ENCODE measurements at regions not wholly inside any gene's neighbourhood (a gene's known extent, or its start where the extent isn't known, plus 50 kb on each side); places are given as distances from the start of the nearest gene placed in this dataset.

DNA sequence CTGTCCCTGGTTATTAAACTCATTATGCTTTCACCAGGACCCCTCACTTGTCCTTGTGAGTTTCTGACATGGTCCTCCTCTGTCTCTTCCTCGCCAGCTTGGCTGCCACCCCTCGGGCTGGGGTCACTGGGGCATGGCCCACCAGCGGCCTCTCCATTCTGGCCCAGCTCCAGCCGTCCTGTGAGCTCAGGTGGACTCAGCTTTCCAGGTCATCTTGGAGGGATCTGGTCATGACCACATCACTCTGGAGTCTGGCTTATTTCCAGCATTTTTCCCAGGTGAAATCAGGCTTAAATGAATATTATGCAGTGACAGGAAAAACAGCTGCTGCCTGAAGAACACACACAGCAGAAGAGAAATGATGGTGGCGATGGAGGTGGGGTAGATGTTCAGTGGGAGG is 224.5 kb downstream of the ADAMTS15 start:
- TF ChIP-seq, protein P1, sequence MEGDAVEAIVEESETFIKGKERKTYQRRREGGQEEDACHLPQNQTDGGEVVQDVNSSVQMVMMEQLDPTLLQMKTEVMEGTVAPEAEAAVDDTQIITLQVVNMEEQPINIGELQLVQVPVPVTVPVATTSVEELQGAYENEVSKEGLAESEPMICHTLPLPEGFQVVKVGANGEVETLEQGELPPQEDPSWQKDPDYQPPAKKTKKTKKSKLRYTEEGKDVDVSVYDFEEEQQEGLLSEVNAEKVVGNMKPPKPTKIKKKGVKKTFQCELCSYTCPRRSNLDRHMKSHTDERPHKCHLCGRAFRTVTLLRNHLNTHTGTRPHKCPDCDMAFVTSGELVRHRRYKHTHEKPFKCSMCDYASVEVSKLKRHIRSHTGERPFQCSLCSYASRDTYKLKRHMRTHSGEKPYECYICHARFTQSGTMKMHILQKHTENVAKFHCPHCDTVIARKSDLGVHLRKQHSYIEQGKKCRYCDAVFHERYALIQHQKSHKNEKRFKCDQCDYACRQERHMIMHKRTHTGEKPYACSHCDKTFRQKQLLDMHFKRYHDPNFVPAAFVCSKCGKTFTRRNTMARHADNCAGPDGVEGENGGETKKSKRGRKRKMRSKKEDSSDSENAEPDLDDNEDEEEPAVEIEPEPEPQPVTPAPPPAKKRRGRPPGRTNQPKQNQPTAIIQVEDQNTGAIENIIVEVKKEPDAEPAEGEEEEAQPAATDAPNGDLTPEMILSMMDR (IDR thresholded peaks at IDR 0.05), result no peak
- TF ChIP-seq POLR2A (IDR thresholded peaks at IDR 0.05), result no peak

Measured in uterus (tissue), 2 donors.